HepG2 (cell line): ENCODE measurements at regions not wholly inside any gene's neighbourhood (a gene's known extent, or its start where the extent isn't known, plus 50 kb on each side); places are given as distances from the start of the nearest gene placed in this dataset.

Experiments
- ATAC-seq: fragments of 200-7000 bp; cut with Tn5 transposase; 3 replicates; pipeline ENCODE4 v1.9.1; 2020; ENCODE audit warnings: mild to moderate bottlenecking, moderate library complexity
- BruUV-seq: library from RNA; stranded (reverse); fragments of 400-500 nt; replicated peaks from 2 replicates; lab custom pipeline; 2021; lab: Mats Ljungman, UMichigan
- CTCF ChIA-PET: fragments of 300-600 bp; formaldehyde crosslinking; extraction: SDS; loops from one replicate; lab custom pipeline; 2021; ENCODE audit warnings: low total read pairs, inconsistent platforms, low intra/inter-chr PET ratio; lab: Yijun Ruan, JAX
- POLR2A ChIA-PET: fragments of 350-600 bp; sonication (Branson Sonifier 250); formaldehyde crosslinking; loops from one replicate; lab custom pipeline; 2020; ENCODE audit warnings: antibody characterized with exemption, inconsistent platforms; lab: Yijun Ruan, JAX
- DNase-seq: peaks from one replicate; pipeline ENCODE4 v3.0.0-alpha.2; 2015; ENCODE audit warnings: low spot score
- FAIRE-seq: peaks from 3 replicates; lab custom pipeline; 2011; peaks lifted over from hg19 to GRCh38; lab: Jason Lieb, UNC
- H2AFZ ChIP-seq: one replicate; pipeline ENCODE4 v1.6.1; 2011; ENCODE audit warnings: low read length, inconsistent platforms
- H3K27ac ChIP-seq: fragments of 300-600 bp; 3 replicates; pipeline ENCODE4 v1.8.0; 2011; ENCODE audit warnings: mixed run types, mild to moderate bottlenecking, mixed read lengths, low read length, inconsistent platforms; ENCODE audit not compliant: insufficient read depth; ENCODE audit errors: extremely low read length
- H3K27me3 ChIP-seq, 2 experiments: fragments of 200-600 bp in 1 of 2; 2 replicates in 1 of 2; 3 replicates in 1 of 2; pipeline versions ENCODE4 v1.6.0 to v1.8.0; 2011; ENCODE audit warnings: low read length in 2 of 2, mild to moderate bottlenecking in 2 of 2, moderate library complexity in 2 of 2, inconsistent platforms in 1 of 2; ENCODE audit not compliant: insufficient read depth in 2 of 2, control insufficient read depth in 1 of 2
- H3K36me3 ChIP-seq, 2 experiments: fragments of 200-600 bp in 1 of 2; replicated peaks in 1 of 2; 2 replicates in 1 of 2; 3 replicates in 1 of 2; pipeline versions ENCODE4 v1.5.1 to v1.8.0; 2011; ENCODE audit warnings: low read length in 2 of 2, inconsistent platforms in 1 of 2; ENCODE audit not compliant: insufficient read depth in 2 of 2, control insufficient read depth in 1 of 2
- H3K4me1 ChIP-seq: 2 replicates; pipeline ENCODE4 v1.5.1; 2012; ENCODE audit warnings: low read length, inconsistent platforms; ENCODE audit not compliant: insufficient read depth
- H3K4me2 ChIP-seq: 2 replicates; pipeline ENCODE4 v1.6.0; 2011; ENCODE audit warnings: low read depth, low read length, inconsistent platforms
- H3K4me3 ChIP-seq, 3 experiments: fragments of 200-600 bp in 1 of 3; sonication (generic), shearing (Covaris generic) in 1 of 3; replicated peaks in 1 of 3; 2 replicates each; pipeline ENCODE4 v1.5.1; 2011 to 2016; ENCODE audit warnings: low read length in 3 of 3, inconsistent platforms in 2 of 3, low read depth in 2 of 3, mild to moderate bottlenecking in 2 of 3, control low read depth in 1 of 3, mixed read lengths in 1 of 3; ENCODE audit not compliant: insufficient read depth in 1 of 3
- H3K79me2 ChIP-seq: one replicate; pipeline ENCODE4 v1.6.1; 2011; ENCODE audit warnings: low read length, inconsistent platforms; ENCODE audit not compliant: insufficient read depth
- H3K9ac ChIP-seq: 2 replicates; pipeline ENCODE4 v1.6.0; 2011; ENCODE audit warnings: mild to moderate bottlenecking, low read depth, low read length, inconsistent platforms; ENCODE audit not compliant: insufficient read depth
- H3K9me3 ChIP-seq: 2 replicates; pipeline ENCODE4 v1.5.1; 2012; ENCODE audit warnings: mild to moderate bottlenecking, low read length
- H4K20me1 ChIP-seq: 2 replicates; pipeline ENCODE4 v1.6.0; 2011; ENCODE audit warnings: inconsistent platforms, mild to moderate bottlenecking, low read length, moderate library complexity; ENCODE audit not compliant: insufficient read depth
- BHLHE40 ChIP-seq: IDR thresholded peaks from 2 replicates; pipeline ENCODE4 v1.6.1; 2011; ENCODE audit warnings: low read length, improper control_type of control experiment
- MAFF ChIP-seq: IDR thresholded peaks from 2 replicates; pipeline ENCODE4 v1.6.1; 2011; ENCODE audit warnings: low read depth, low read length, improper control_type of control experiment
- SKI ChIP-seq: fragments of 450-650 bp; IDR thresholded peaks from one replicate; pipeline ENCODE4 v1.6.1; 2018; ENCODE audit warnings: mild to moderate bottlenecking; ENCODE audit not compliant: partially characterized antibody
- ZFAT ChIP-seq: sonication (generic); formaldehyde crosslinking; conservative IDR thresholded peaks from 2 replicates; pipeline ENCODE4 v1.8.1; 2023; ENCODE audit warnings: missing genetic modification reagents, inconsistent platforms
- ZIK1 ChIP-seq: sonication (generic); formaldehyde crosslinking; IDR thresholded peaks from 2 replicates; pipeline ENCODE4 v1.5.0; 2020; ENCODE audit warnings: mild to moderate bottlenecking, low read depth, missing genetic modification reagents, borderline replicate concordance
- ZNF468 ChIP-seq: sonication (generic); formaldehyde crosslinking; IDR thresholded peaks from 2 replicates; pipeline ENCODE4 v1.8.0; 2022; ENCODE audit warnings: mild to moderate bottlenecking, moderate library complexity, missing genetic modification reagents
- ZNF550 ChIP-seq: sonication (generic); formaldehyde crosslinking; IDR thresholded peaks from 2 replicates; pipeline ENCODE4 v1.4.0; 2020; ENCODE audit warnings: mild to moderate bottlenecking, missing genetic modification reagents, borderline replicate concordance
- WGBS: methylation state at CpG from one replicate; pipeline ENCODE4 v1.1.6; 2017; ENCODE audit warnings: low lambda C conversion rate; 5-methylcytosine and 5-hydroxymethylcytosine counted together
- in situ Hi-C: cut with HindIII; loops from 2 replicates; pipeline ENCODE4 v1.10.0; 2017; ENCODE audit warnings: low pct_unique_long_range_greater_than_20kb; ENCODE audit not compliant: extremely low pct_ligation_motif_present
- intact Hi-C: fragments of 100-400 bp; cut with micrococcal nuclease; formaldehyde crosslinking; loops from one replicate; pipeline ENCODE4 v1.10.0; 2022; ENCODE audit not compliant: unreplicated experiment
- TF ChIP-seq, protein P1 (sequence below): sonication (generic); formaldehyde crosslinking; IDR thresholded peaks from 2 replicates; pipeline ENCODE4 v1.5.0; 2020; ENCODE audit warnings: missing genetic modification reagents
- TF ChIP-seq, protein P2 (sequence below): sonication (generic); formaldehyde crosslinking; IDR thresholded peaks from 2 replicates; pipeline ENCODE4 v1.5.1; 2020; ENCODE audit warnings: missing genetic modification reagents, mild to moderate bottlenecking, borderline replicate concordance

DNA sequence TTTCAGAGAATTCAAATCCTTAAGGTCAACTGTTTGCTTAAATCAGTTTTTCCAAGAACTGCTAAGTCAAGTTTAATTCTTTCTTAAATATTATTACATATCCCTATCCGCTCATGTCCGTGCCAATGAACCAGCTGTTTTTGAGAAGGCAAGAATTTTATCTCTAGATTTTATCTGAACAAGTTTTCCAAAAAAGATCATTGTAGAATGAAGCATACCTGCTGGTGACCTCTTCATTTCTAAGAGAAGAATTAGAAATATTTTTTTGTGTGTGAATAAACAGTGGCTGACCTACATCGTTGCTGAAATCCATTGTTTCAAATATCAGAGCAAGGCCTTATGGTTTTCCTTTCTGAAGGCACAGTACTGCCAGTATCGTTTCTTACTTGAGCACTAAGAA is 58.4 kb upstream of the RND3 start:
- Histone ChIP-seq H3K4me1 (no peaks in the 10 kb centered on the region), H3K79me2 (no peaks in the 10 kb centered on the region), H3K36me3 (no peaks in the 10 kb centered on the region)
- no peak for DNase-seq
- BruUV-seq, result no TSS peak
- TF ChIP-seq, protein P1, sequence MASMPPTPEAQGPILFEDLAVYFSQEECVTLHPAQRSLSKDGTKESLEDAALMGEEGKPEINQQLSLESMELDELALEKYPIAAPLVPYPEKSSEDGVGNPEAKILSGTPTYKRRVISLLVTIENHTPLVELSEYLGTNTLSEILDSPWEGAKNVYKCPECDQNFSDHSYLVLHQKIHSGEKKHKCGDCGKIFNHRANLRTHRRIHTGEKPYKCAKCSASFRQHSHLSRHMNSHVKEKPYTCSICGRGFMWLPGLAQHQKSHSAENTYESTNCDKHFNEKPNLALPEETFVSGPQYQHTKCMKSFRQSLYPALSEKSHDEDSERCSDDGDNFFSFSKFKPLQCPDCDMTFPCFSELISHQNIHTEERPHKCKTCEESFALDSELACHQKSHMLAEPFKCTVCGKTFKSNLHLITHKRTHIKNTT (CRISPR knock-in tag), result no peak
- TF ChIP-seq, protein P2, sequence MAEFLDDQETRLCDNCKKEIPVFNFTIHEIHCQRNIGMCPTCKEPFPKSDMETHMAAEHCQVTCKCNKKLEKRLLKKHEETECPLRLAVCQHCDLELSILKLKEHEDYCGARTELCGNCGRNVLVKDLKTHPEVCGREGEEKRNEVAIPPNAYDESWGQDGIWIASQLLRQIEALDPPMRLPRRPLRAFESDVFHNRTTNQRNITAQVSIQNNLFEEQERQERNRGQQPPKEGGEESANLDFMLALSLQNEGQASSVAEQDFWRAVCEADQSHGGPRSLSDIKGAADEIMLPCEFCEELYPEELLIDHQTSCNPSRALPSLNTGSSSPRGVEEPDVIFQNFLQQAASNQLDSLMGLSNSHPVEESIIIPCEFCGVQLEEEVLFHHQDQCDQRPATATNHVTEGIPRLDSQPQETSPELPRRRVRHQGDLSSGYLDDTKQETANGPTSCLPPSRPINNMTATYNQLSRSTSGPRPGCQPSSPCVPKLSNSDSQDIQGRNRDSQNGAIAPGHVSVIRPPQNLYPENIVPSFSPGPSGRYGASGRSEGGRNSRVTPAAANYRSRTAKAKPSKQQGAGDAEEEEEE (CRISPR knock-in tag), result no peak
- TF ChIP-seq BHLHE40, result no peak
- no peak for TF ChIP-seq MAFF
- no peak for TF ChIP-seq SKI
- no peak for TF ChIP-seq ZFAT
- no peak for TF ChIP-seq ZNF550 (CRISPR knock-in tag)
- TF ChIP-seq ZIK1 (CRISPR knock-in tag), result no peak
- no peak for TF ChIP-seq ZNF468
- TF ChIP-seq, all 625 proteins: peak for 0
- no peak overlapping the region for H3K9ac ChIP-seq
- no peak overlapping the region for H3K4me2 ChIP-seq
- H3K27me3 ChIP-seq, result no peaks in the 10 kb centered on the region
- ATAC-seq (no peak), FAIRE-seq (no peak)
- CTCF ChIA-PET, result no interaction called here
- no peaks in the 10 kb centered on the region for H4K20me1 ChIP-seq
- in situ Hi-C loops (no loop called here), intact Hi-C loops (no loop called here)
- no peak overlapping the region for H2AFZ ChIP-seq
- no peak overlapping the region for H3K27ac ChIP-seq
- POLR2A ChIA-PET, result no interaction called here
- H3K4me3 ChIP-seq, result no peak overlapping the region
- H3K9me3 ChIP-seq, result no peaks in the 10 kb centered on the region
- 34% methylated on average over 4 of the region's 4 CpGs for WGBS
